ENCODE measurements at regions not wholly inside any gene's neighbourhood (a gene's known extent, or its start where the extent isn't known, plus 50 kb on each side); places are given as distances from the start of the nearest gene placed in this dataset.

- no peaks in the 10 kb centered on the region for H3K36me3 Mint-ChIP-seq (ENCODE audit: insufficient read depth in 1 of 3, low read depth in 3 of 3)
- peaks cover 7 to 13% of the 10 kb centered on the region in 2 experiments for H3K4me1 Mint-ChIP-seq
- Histone ChIP-seq H3K9ac (ENCODE audit: extremely low read depth, insufficient read length, low read length) (no peak overlapping the region), H4K91ac (ENCODE audit: insufficient read length, low read depth, low read length) (no peak overlapping the region), H2BK12ac (ENCODE audit: insufficient read length, low read depth, low read length) (no peak overlapping the region), H2BK5ac (ENCODE audit: insufficient read length, low read length) (no peak overlapping the region), H3K9me3 (ENCODE audit: control insufficient read depth, low read depth, low read length) (no peaks in the 10 kb centered on the region), H2BK20ac (ENCODE audit: low read depth, low read length, poor library complexity, severe bottlenecking) (no peak overlapping the region), H3T11ph (ENCODE audit: low read length) (no peak overlapping the region), H2BK15ac (ENCODE audit: low read depth, low read length) (no peak overlapping the region), H3K18ac (ENCODE audit: insufficient read length, low read depth, low read length) (no peak overlapping the region), H3K27me3 (ENCODE audit: insufficient read depth, low read length) (no peaks in the 10 kb centered on the region), H3K79me2 (ENCODE audit: insufficient read depth, low read length) (no peaks in the 10 kb centered on the region), H3K23ac (ENCODE audit: insufficient read length, low read depth, low read length) (no peak overlapping the region), H3K4me1 (ENCODE audit: insufficient read depth, low read length) (no peaks in the 10 kb centered on the region), H3K23me2 (ENCODE audit: insufficient read length, low read depth, low read length, poor library complexity, severe bottlenecking) (no peaks in the 10 kb centered on the region), H3K56ac (ENCODE audit: insufficient read length, low read depth, low read length) (no peak overlapping the region), H3K27ac (ENCODE audit: insufficient read length, low read depth, low read length) (no peak overlapping the region), H2BK120ac (ENCODE audit: low read depth, low read length, poor library complexity, severe bottlenecking) (no peak overlapping the region), H4K20me1 (ENCODE audit: control insufficient read depth, insufficient read depth, insufficient read length) (no peaks in the 10 kb centered on the region), H2AK5ac (ENCODE audit: insufficient read length, low read length) (no peak overlapping the region), H4K5ac (ENCODE audit: insufficient read length, low read depth, low read length) (no peak overlapping the region), H3K14ac (ENCODE audit: insufficient read depth, low read length) (no peak overlapping the region), H3K79me1 (ENCODE audit: insufficient read depth, low read depth, low read length, poor library complexity, severe bottlenecking) (no peaks in the 10 kb centered on the region), H3K4ac (ENCODE audit: low read depth, low read length) (no peak overlapping the region), H2AFZ (ENCODE audit: low read length) (no peak overlapping the region), H4K8ac (replicated peaks; ENCODE audit: insufficient read length, low read depth, low read length) (no peak overlapping the region), H3K4me2 (ENCODE audit: insufficient read depth, insufficient read length, low read length) (no peak overlapping the region)
- no peaks in the 10 kb centered on the region for H3K27me3 Mint-ChIP-seq (ENCODE audit: low read depth)
- TF ChIP-seq, protein P1, sequence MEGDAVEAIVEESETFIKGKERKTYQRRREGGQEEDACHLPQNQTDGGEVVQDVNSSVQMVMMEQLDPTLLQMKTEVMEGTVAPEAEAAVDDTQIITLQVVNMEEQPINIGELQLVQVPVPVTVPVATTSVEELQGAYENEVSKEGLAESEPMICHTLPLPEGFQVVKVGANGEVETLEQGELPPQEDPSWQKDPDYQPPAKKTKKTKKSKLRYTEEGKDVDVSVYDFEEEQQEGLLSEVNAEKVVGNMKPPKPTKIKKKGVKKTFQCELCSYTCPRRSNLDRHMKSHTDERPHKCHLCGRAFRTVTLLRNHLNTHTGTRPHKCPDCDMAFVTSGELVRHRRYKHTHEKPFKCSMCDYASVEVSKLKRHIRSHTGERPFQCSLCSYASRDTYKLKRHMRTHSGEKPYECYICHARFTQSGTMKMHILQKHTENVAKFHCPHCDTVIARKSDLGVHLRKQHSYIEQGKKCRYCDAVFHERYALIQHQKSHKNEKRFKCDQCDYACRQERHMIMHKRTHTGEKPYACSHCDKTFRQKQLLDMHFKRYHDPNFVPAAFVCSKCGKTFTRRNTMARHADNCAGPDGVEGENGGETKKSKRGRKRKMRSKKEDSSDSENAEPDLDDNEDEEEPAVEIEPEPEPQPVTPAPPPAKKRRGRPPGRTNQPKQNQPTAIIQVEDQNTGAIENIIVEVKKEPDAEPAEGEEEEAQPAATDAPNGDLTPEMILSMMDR (conservative IDR thresholded peaks at IDR 0.05), result no peak
- no peaks in the 10 kb centered on the region; a peak in 1 of 5 replicates for H3K9me3 Mint-ChIP-seq
- WGBS (ENCODE audit: extremely low coverage, insufficient read length, low lambda C conversion rate), result no CpG with 5 or more reads among the region's 5 CpGs
- H3K4me3 Mint-ChIP-seq, result no peak overlapping the region
- no peak overlapping the region for H3K27ac Mint-ChIP-seq
- DNase-seq, result no peak
Measured at GRCh38 chr5:106451998-106452397, 1218.7 kb downstream of the EFNA5 start.
